Central memory CD4-positive, alpha-beta T cell (primary cell): ENCODE measurements at regions not wholly inside any gene's neighbourhood (a gene's known extent, or its start where the extent isn't known, plus 50 kb on each side); places are given as distances from the start of the nearest gene placed in this dataset.
"Not testable (repeated sequence)": the region's sequence is repeated elsewhere in the genome, so short reads cannot be mapped to it uniquely, and the experiment has no call there.

ENCODE experiments used
- DNase-seq: peaks from one replicate; pipeline ENCODE4 v3.0.0; 2022

- no peak for DNase-seq
Observed at GRCh38 chr1:240722788-240723187, 110.8 kb upstream of the GREM2 start.

DNA sequence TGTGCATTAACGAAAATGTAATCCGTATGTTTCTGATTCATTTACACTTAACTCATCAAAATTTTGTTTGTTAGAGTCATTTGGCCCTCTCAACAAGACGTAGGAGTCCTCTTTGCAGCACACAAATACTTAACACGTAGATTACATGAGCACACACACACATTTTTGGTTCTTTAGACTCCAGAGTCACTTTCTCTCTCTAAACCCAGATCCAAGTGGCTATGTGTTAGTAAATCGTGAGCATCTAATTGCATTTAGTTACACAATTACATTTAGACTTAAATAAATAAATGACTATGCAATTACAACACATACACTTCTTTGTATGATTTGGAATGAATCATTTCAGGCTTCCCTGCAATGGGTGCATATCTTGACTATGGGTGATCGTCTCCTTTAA is 109.0 kb upstream of the GREM2 start:
- no peak for DNase-seq

DNA sequence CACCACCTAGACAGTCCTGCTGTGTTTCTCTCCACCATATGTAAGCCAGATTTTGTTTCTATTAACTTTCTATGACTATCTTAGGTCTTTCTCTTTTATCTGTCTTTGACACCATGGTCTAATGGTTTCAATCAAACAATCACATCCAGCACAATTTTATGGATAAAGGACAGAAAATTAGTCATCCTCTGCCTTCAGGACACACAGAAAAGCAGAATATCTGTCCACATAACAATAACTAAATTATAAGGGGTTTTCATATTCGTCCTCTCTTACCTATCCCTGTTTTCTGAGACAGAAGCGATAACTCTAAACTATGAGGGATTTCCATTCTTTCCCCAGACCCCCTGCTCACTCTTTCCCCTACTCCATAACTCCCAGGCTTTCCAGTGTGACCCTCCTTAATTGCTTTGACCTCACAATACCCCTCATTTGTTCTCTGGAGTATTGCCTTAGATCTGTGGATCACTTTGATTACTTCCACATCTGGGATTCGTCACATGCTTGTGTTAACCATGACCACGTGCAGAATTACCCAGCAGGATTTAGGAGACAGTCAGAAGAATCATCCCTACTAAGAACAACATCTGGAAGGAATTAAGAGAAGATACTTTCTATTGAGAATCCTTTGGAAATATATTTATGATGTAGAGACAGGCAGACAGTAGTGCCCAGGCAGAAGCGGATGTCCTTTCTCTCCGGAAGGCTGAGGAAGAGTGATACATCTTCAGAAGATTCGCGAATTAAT is 108.2 kb upstream of the GREM2 start:
- no peak for DNase-seq

DNA sequence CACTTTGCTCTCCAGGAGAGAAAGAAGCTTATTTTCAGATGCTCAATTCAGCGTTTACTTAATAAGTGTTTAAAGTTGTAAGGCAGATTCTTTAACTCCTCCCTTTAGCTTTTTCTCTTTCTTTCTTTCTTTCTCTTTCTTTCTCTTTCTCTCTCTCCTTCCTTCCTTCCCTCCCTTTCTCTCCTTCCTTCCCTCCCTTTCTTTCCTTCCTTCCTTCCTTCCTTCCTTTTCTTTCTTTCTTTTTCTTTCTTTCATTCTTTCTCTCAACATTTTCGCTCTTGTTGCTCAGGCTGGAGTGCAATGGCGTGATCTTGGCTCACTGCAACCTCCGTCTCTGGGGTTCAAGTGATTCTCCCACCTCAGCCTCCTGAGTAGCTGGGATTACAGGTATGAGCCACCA is 104.6 kb upstream of the GREM2 start:
- DNase-seq, result not testable (repeated sequence)

DNA sequence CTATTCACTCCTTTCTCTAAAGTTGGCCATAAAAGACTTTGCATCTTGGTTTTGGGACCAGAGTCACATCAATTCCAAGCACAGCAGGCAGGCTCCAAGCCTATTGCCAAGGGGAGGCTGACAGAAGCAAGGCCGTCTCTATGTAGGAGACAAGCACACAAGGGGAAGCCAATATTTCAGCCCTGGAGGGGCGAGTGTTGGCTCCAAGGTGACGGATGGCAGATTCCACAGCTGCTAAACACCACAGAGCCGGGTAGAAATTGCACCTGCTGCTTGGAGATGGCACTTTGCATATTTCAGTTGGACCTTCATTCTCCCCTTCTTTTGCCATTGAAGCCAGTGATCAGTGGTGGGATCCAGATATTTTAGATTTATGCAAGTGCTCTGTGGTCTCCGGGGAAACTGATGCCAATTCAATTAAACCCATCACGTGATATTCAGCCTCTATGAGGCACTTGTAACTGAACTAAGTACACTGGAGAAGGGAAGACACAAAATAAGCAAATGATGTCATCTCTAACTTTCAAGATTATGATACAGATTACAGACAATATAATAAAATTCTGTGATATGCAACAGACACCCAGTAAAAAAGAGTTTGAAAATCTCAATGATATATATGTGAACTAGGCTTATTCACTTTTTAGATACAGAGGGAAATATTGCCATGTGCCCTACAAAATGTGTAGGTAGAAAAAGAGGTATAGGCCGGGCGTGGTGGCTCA is 102.8 kb upstream of the GREM2 start:
- DNase-seq, result no peak

DNA sequence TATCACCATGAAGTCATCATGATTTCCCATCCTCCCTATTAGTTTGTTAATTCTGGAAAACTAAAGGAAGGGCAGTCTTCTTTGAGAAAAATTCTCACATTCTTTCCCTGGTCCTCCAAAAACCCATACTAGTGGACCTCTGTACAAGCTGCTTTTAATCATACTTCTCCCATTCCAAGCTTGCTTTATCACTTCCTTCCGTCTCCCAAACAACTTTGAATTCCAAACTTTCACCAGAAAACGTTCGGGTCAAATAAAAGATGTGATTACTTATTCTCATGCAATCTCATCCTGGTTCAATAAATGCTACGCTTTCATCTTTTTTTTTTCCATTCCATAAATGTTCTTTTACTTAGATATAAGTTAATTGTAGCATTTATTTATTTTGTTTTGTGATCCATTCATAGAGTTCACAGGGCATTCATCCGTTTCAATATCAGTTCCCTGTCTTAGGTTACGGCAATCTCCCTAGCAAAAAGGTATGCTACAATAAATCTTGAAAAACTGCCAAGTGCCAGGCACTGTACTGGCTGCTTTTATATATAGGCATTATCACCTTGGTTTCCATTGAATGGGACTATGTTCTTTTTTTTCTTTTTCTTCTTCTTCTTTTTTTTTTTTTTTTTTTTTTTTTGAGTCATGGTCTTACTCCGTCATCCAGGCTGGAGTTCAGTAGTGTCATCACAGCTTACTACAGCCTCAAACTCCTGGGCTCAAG is 100.2 kb upstream of the GREM2 start:
- DNase-seq, result no peak

DNA sequence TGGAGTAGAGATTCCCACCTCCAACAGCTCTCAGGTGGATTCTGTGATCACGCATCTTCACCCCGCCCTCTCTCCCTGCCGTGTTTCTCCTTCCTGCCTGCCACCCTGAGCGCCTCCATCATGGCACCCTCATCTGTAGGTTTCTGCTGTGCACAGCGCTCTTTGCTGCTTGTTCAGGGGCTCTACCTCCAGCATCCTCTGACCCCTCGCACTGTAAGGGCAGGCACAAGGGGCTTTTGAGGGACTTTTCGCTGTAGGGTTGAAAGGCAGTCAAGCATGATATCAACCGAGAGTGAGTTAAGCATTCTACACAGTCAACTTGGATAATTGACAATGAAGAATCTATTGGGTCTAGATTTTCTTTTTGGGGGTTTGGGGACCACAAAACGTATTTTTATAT is 99.1 kb upstream of the GREM2 start:
- no peak for DNase-seq

DNA sequence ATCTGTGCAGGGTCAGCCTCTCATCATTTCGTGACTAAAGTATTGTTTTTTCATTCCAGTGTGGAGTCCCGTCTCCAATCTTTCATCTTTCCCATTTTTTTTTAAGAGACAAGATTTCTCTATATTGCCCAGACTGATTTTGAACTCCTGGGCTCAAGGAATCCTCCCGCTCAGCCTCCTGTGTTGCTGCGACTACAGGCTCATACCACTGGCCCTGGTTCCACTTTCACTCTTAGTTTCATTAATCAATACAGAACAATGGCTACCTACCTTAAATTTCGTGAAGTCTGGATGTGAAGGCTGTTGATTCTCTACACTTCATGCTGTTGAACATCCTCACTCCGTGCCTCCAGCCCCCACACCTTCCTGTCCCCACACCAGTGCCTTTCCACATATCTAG is 97.7 kb upstream of the GREM2 start:
- DNase-seq, result no peak

- no peak for DNase-seq
Observed at GRCh38 chr1:240706150-240706935, 94.4 kb upstream of the GREM2 start.

GRCh38 chr1:240705579-240705978 is 93.6 kb upstream of the GREM2 start:
- DNase-seq, result no peak

DNA sequence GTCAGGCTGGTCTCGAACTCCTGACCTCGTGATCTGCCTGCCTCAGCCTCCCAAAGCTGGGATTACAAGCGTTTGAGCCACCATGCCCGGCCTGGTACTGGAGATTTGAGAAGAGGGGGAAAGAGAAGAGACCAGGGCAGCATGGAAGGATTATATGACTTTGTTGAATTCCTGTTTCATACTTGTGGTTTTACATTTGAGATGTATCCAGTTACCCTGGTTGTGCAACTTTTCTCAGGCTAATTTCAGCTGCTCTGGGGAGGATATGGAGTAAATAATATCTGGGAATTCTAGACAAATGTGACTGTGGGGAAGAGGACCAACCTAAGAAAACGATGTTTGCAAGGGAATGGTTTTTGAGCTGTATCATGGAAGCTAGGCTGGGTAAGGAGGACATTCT is 89.5 kb upstream of the GREM2 start:
- no peak for DNase-seq

GRCh38 chr1:240695416-240695815 is 83.5 kb upstream of the GREM2 start:
- DNase-seq, result no peak

DNA sequence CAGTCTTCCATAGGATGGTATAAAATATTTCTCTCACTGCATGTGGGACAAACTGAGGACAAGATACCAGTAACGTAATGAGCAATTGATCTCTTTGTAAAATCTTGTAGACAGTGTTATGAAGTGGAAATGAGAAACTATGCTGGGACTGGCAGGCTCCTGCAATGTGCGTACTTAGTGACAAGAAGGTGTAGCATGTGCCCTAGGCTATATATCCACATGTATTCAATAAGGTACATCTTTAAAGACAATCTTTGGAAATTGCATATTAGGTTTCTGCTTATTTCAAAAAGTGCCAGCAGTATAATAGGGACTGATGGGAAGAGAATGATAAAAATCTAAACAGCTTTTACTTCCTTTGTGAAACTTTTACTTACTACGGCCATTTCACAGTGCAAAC is 81.9 kb upstream of the GREM2 start:
- no peak for DNase-seq

GRCh38 chr1:240693036-240693435 is 81.1 kb upstream of the GREM2 start:
- no peak for DNase-seq

- DNase-seq, result peak; percentile 12
Observed at GRCh38 chr1:240691909-240692705, 80.2 kb upstream of the GREM2 start.

GRCh38 chr1:240691501-240691900 is 79.5 kb upstream of the GREM2 start:
- no peak for DNase-seq

GRCh38 chr1:240687820-240688219 is 75.9 kb upstream of the GREM2 start:
- DNase-seq, result peak; percentile 41

GRCh38 chr1:240683576-240683975 is 71.6 kb upstream of the GREM2 start:
- no peak for DNase-seq

DNA sequence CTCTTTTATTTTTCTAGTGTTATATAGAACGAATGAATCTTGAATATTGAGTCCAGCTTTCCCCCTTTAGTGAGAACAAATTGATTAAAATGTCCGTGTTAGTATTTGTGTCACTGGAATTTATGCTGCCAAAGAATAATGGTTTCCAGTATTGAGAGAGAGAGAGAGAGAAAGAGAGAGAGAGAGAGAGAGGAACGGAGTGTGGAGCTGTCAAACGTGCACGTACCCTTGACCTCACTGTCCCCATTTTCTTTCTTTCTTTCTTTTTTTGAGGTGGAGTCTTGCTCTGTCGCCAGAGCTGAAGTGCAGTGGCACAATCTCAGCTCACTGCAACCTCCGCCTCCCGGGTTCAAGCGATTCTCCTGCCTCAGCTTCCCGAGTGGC is 70.9 kb upstream of the GREM2 start:
- DNase-seq, result no peak

GRCh38 chr1:240682166-240682858 is 70.4 kb upstream of the GREM2 start:
- no peak for DNase-seq

GRCh38 chr1:240672132-240672811 is 60.3 kb upstream of the GREM2 start:
- no peak for DNase-seq
